ENCODE measurements at regions not wholly inside any gene's neighbourhood (a gene's known extent, or its start where the extent isn't known, plus 50 kb on each side); places are given as distances from the start of the nearest gene placed in this dataset.
"Not testable (repeated sequence)": the region's sequence is repeated elsewhere in the genome, so short reads cannot be mapped to it uniquely, and the experiment has no call there.

GRCh38 chr5:44949687-44950086 lies 140.9 kb downstream of the MRPS30 start:
- no peak for TF ChIP-seq POLR2AphosphoS5 (IDR thresholded peaks at IDR 0.05)
- TF ChIP-seq POLR2A (IDR thresholded peaks at IDR 0.05): no peak
- no peak for TF ChIP-seq CTCF (IDR thresholded peaks at IDR 0.05)
- H3K4me1 ChIP-seq (replicated peaks): no peaks in the 10 kb centered on the region
- H3K27me3 ChIP-seq (replicated peaks; ENCODE audit: insufficient read depth): no peaks in the 10 kb centered on the region
- no peak overlapping the region for H3K27ac ChIP-seq
- intact Hi-C loops (cut with DNase I): no loop called here
- DNase-seq (ENCODE audit: low spot score): no peak
- no peak overlapping the region for H3K4me3 ChIP-seq
- no peaks in the 10 kb centered on the region for H3K9me3 ChIP-seq
- WGBS: 92% methylated on average over 4 of the region's 4 CpGs
- H3K36me3 ChIP-seq: no peaks in the 10 kb centered on the region

GRCh38 chr5:44951371-44951770 lies 142.6 kb downstream of the MRPS30 start:
- Histone ChIP-seq H3K4me3 (no peak overlapping the region), H3K36me3 (no peaks in the 10 kb centered on the region), H3K27me3 (replicated peaks; ENCODE audit: insufficient read depth) (no peaks in the 10 kb centered on the region), H3K9me3 (no peaks in the 10 kb centered on the region), H3K27ac (no peak overlapping the region), H3K4me1 (replicated peaks) (no peaks in the 10 kb centered on the region)
- intact Hi-C loops (cut with DNase I): no loop called here
- DNase-seq (ENCODE audit: low spot score): no peak
- WGBS: 61% methylated on average over 3 of the region's 3 CpGs
- TF ChIP-seq POLR2A (IDR thresholded peaks at IDR 0.05): no peak
- no peak for TF ChIP-seq CTCF (IDR thresholded peaks at IDR 0.05)
- no peak for TF ChIP-seq POLR2AphosphoS5 (IDR thresholded peaks at IDR 0.05)

- Histone ChIP-seq H3K4me1 (replicated peaks) (no peaks in the 10 kb centered on the region), H3K27ac (no peak overlapping the region), H3K9me3 (no peaks in the 10 kb centered on the region), H3K36me3 (no peaks in the 10 kb centered on the region), H3K27me3 (replicated peaks; ENCODE audit: insufficient read depth) (no peaks in the 10 kb centered on the region), H3K4me3 (no peak overlapping the region)
- no peak for TF ChIP-seq POLR2A (IDR thresholded peaks at IDR 0.05)
- no peak for TF ChIP-seq CTCF (IDR thresholded peaks at IDR 0.05)
- no peak for TF ChIP-seq POLR2AphosphoS5 (IDR thresholded peaks at IDR 0.05)
- no peak for DNase-seq (ENCODE audit: low spot score)
- 30% methylated on average over 1 of the region's 1 CpG for WGBS
- intact Hi-C loops (cut with DNase I): no loop called here
Measured at GRCh38 chr5:44952376-44952775, 143.6 kb downstream of the MRPS30 start.

GRCh38 chr5:44953078-44953477 lies 144.3 kb downstream of the MRPS30 start:
- Histone ChIP-seq H3K4me3 (no peak overlapping the region), H3K4me1 (replicated peaks) (no peaks in the 10 kb centered on the region), H3K9me3 (no peaks in the 10 kb centered on the region), H3K27ac (no peak overlapping the region), H3K27me3 (replicated peaks; ENCODE audit: insufficient read depth) (no peaks in the 10 kb centered on the region), H3K36me3 (no peaks in the 10 kb centered on the region)
- TF ChIP-seq POLR2AphosphoS5 (IDR thresholded peaks at IDR 0.05): no peak
- TF ChIP-seq POLR2A (IDR thresholded peaks at IDR 0.05): no peak
- no peak for TF ChIP-seq CTCF (IDR thresholded peaks at IDR 0.05)
- 70% methylated on average over 2 of the region's 2 CpGs for WGBS
- no peak for DNase-seq (ENCODE audit: low spot score)
- intact Hi-C loops (cut with DNase I): no loop called here

- DNase-seq (ENCODE audit: low spot score); H3K27ac ChIP-seq; intact Hi-C loops (cut with DNase I); H3K9me3 ChIP-seq; H3K4me1 ChIP-seq (replicated peaks); H3K27me3 ChIP-seq (replicated peaks; ENCODE audit: insufficient read depth); H3K36me3 ChIP-seq; H3K4me3 ChIP-seq: not testable (repeated sequence)
- 92% methylated on average over 6 of the region's 6 CpGs for WGBS
Measured at GRCh38 chr5:44958943-44959454, 150.3 kb downstream of the MRPS30 start.

Data from prostate gland (tissue), 2 donors.